ENCODE measurements at regions not wholly inside any gene's neighbourhood (a gene's known extent, or its start where the extent isn't known, plus 50 kb on each side); places are given as distances from the start of the nearest gene placed in this dataset.

DNA sequence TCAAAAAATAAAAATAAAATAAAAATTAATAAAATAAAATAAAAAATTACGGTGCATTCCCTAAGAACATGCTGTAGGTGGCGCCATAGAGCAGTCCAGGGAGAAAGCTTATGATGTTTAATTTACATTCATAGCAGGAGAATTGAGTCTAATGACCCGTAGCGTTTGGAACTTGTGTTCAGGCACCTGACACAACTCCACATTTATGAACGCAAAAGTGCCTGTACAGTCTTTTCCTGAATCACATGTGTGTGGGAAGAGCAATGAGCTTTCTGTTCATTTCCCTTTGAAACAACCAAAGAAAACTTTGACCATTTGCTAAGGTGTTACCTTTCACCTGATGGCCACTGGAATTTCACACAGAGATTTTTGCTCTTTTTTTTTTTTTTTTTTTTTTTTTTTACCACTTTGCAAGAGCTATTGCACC lies 60.6 kb upstream of the KCNA1 start:
- peak; percentile 61 for DNase-seq (ENCODE audit: low spot score)
- TF ChIP-seq CTCF (IDR thresholded peaks at IDR 0.05; ENCODE audit: extremely low read depth, insufficient read depth, missing control alignments): peak; percentile 44
- in situ Hi-C loops (cut with MboI; ENCODE audit: low pct_unique_long_range_greater_than_20kb, low sequenced_read_pairs, unreplicated experiment): no loop called here

GRCh38 chr12:4849795-4850345 lies 59.8 kb upstream of the KCNA1 start:
- DNase-seq (ENCODE audit: low spot score): no peak
- in situ Hi-C loops (cut with MboI; ENCODE audit: low pct_unique_long_range_greater_than_20kb, low sequenced_read_pairs, unreplicated experiment): no loop called here
- no peak for TF ChIP-seq CTCF (IDR thresholded peaks at IDR 0.05; ENCODE audit: extremely low read depth, insufficient read depth, missing control alignments)

DNA sequence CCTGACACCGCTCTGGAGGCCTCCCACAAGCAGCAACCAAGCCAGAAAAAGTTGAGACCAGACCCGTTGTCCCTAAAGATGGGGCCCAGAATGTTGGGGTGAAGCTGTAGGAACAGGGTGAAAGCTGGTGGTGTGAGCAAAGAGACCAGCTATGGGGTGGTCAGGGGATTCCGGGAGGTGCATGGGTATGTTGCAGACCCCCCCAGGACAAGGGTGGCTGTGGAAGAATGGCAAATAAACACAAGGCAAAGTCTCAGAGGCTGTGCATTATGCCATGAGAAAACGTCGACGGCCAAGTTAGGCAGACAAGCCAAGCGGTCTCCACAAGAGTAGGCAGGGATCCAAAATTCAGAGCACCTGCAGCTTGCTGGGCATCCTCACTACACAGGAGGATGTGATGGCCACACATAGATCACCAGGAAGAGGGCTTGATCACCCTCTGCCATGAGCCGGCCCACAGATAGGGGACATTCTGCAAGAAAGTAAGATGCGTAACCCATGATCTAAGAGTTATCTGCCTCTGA lies 58.8 kb upstream of the KCNA1 start:
- in situ Hi-C loops (cut with MboI; ENCODE audit: low pct_unique_long_range_greater_than_20kb, low sequenced_read_pairs, unreplicated experiment): no loop called here
- no peak for TF ChIP-seq CTCF (IDR thresholded peaks at IDR 0.05; ENCODE audit: extremely low read depth, insufficient read depth, missing control alignments)
- no peak for DNase-seq (ENCODE audit: low spot score)

DNA sequence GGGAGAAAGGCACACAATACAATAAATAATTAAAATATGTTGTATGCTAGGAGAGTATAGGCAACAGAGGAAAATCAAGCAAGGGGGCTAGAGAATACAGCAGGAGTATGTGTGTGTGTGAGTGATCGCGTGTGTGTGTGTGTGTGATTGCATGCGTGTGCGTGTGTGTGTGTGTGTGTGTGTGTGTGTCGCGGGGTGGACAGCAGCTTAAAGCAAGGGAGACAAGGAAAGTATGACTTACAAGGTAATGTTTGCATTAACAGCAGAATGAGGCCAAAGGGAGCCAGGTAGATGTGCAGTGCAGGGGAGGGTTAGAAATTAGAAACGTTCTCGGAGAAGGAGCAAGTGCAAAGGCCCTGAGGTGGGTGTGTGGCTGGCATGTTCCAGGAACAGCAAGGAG lies 57.4 kb upstream of the KCNA1 start:
- in situ Hi-C loops (cut with MboI; ENCODE audit: low pct_unique_long_range_greater_than_20kb, low sequenced_read_pairs, unreplicated experiment): no loop called here
- no peak for TF ChIP-seq CTCF (IDR thresholded peaks at IDR 0.05; ENCODE audit: extremely low read depth, insufficient read depth, missing control alignments)
- DNase-seq (ENCODE audit: low spot score): no peak

DNA sequence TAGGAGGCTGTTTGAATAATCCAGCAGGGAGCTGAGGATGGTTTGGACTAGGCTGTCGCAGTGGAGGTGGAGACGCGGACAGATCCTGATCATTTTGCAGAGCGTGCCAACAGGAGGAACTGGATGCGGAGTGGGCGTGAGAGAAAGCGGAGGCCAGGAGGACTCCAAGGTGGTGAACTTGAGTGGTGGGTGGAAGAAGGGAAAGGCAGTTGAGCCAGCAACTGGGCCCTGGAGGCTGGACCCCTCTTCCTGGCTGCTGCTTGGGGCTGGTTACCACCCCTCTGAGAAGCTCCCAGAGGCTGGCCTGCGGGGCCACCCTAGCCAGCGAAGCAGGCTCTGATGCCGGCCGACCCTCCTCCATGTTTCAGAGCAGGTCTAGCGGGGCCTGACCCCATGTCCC lies 56.8 kb upstream of the KCNA1 start:
- TF ChIP-seq CTCF (IDR thresholded peaks at IDR 0.05; ENCODE audit: extremely low read depth, insufficient read depth, missing control alignments): no peak
- DNase-seq (ENCODE audit: low spot score): no peak
- in situ Hi-C loops (cut with MboI; ENCODE audit: low pct_unique_long_range_greater_than_20kb, low sequenced_read_pairs, unreplicated experiment): no loop called here

DNA sequence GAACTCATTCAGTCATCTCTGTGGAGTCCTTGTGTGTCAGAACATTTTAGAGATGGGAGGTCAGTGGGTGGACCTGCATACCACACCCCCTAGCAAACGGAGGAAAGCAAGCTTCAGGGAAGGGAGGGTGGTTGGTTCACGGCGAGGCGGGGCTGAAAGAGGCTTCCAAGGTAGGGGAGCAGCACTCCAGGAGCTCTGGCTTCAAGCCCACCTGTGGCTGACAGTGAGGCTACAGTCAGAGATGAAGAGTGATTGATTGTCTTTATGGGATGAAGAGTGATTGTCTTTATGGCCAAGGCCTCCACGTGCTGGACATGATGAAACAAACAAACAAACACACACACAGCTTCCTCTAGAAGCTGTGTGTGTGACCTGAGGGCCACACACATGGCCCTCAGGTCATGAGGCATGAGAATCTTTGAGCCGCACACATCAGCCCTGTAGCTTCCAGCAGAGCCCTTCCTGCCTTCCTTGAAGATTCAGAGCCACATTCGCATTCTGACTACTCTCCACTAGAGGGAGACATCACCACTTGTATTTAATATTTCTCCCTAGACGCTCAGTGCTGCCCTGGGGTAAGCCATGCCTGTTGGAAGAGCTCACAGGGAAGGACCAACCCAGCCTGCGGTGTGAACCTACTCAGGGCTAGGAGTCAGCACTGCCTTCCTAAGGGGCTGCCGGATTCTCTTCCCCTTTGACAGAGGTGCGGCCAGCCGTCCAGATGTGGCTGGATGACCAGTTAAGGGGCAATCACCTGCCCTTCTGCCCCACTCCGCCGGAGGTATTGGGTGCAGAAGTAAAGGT lies 54.4 kb upstream of the KCNA1 start:
- peak; percentile 72 for DNase-seq (ENCODE audit: low spot score)
- in situ Hi-C loops (cut with MboI; ENCODE audit: low pct_unique_long_range_greater_than_20kb, low sequenced_read_pairs, unreplicated experiment): no loop called here
- peak; percentile 80 for TF ChIP-seq CTCF (IDR thresholded peaks at IDR 0.05; ENCODE audit: extremely low read depth, insufficient read depth, missing control alignments)

Measured in GM13977 (cell line).